ENCODE measurements at regions not wholly inside any gene's neighbourhood (a gene's known extent, or its start where the extent isn't known, plus 50 kb on each side); places are given as distances from the start of the nearest gene placed in this dataset.
"Not testable (repeated sequence)": the region's sequence is repeated elsewhere in the genome, so short reads cannot be mapped to it uniquely, and the experiment has no call there.

DNA sequence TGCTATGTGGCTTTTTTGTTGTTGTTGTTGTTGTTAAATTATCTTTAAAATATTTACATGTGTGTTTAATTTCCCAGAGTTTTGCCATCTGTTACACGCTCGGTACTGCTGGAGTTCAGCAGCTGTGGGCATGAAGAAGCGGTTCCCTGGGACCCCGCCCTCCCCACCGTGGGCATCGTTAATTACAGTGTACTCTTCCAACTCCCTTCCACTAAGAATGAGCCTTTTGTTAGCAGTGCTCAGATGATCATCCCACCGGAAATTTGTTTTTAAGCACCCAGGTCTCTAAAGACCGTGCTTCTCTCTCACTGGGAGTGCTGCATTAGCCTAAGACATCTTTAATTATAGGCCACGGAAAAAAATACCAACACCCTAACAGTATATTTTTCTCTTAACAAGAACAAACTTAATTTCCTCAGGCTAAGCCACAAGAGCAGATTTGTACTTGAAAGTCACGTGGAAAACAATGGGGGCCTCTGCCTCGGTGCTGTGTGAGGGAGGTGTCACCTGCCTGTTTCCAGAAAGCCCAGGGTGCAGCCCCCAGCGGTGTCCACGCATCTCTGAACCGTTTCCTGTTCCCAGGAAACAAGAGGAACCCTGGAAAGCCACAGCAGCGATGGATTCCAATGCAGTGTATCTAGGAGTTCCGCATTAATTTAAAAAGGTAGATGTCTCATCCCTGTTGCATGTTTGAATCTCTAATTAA lies 113.3 kb upstream of the FRMD1 start:
- peak; percentile 49 for DNase-seq

DNA sequence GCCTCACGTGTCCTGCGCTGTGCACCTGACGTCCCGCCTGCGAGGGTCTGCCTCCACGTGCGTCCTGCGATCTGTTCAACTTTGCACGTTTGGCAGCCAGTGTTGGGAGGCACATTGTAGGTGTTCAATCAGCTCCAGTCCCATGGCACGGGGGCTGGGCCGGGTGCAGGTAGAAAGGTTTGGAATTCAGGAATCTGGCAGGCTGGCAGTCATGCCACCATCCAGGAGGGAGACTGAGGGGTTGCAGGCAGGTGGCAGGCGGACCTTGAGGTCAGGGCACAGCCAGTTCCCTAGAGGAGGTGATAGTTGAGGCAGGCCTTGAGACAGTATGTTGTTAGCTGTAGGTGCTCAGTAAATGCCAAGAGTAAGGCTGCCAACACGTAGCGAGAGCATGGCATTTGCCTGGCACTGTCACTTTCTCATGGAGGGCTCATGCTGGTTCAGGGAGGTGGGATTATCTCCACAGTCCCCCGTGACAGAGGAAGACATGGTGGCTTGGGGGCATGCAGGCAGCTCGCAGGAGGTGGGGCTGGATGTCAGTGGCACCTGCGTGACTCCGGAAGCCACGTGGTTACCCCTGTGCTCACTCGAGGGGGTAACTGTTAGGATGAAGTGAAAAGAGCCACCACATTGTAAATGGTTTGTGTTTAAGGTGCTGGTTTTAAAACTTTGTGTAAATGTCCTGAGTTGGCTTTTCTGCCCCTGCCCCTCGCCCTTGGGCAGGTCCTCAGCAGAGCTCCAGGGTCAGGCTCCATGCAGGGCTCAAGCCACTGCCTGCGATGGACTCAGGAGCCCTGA lies 111.8 kb upstream of the FRMD1 start:
- peak; percentile 34 for DNase-seq

DNA sequence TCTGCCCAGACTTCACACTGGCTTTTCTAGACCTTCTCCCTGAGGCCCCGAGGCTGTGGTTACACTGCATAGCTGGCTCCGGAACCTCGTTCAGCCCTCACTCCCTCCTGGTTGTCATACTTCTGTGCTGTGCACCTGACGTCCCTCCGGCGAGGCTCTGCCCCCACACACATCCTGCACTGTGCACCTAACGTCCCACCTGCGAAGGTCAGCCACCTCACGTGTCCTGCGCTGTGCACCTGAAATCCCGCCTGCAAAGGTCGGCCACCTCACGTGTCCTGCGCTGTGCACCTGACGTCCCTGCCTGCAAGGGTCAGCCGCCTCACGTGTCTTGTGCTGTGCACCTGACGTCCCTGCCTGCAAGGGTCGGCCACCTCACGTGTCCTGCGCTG lies 111.0 kb upstream of the FRMD1 start:
- DNase-seq, result peak; percentile 20

DNA sequence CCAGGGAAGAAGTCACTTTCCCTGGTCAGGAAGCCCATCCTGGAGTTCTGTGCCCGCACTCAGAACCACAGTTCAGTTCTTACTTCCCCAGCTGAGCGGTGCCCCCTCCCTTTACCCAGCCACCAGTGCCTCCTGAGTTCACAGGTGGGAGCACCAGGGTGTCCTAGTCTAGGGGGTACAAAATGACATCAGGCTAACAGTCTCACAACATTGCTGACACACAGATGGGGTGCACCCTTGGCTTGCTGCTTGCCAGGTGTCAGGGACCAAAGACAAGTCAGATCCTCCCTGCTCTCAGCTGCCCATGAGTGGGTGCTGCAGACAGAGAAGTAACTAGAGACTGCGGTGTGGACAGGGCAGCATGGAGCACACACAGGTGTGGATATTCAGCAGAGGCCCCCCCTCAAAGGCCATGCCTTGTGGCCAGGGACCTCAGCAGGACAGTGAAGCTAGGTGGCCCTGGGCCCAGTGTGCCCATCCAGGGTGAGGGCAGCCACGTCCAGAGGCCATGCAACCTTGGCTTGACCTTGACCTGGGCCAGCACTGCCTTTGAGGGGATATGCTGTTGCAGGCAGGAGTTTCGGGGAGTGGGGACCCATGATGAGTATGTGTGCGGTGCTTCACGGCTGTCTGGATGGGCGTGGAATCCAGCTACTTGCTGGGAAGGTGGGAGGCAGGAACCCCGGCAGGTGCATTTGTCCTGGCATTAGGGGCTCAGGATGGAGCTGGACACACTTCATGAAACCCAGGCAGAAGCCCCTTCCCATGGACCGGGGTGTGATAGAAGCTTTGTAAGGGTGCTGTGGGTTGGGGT lies 110.4 kb upstream of the FRMD1 start:
- DNase-seq, result peak; percentile 11

DNA sequence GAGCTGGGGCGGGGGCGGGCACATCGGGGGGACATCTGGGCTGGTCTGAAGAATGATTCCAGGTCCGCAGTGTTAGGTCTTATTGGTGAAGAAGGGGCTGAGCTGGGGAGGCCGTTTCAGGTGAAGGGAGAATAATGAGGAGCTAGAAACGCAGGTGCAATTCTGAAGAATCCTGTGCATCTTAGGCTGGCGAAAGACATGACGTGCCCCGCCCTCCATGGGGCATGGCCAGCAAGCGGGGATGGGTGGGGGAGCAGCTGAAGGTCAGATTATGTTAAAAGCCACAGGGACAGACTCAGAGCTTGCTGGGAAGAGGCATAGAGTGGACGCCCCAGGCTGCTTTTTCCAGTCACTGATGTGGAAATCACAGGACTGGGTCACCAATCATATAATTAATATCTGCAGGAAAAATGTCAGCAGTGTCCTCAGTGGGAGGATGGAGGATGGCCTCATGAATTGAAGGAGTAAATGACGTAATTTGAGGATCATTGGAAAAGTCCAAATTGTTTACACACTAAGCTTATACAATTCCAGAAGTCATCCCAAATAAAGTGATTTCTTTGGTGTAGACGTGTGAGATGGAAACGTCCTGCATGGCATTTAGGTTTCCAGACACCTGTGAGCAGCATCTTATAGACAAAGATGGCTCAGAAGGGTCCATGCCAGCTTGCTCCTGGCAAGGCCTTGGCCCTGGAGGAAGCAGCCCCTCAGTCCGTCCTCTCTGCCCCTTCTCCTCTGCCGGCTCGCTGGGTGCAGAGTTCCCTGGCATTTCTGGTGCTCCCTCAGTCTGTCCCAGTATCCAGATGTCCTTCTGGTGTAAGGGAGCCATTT lies 109.6 kb upstream of the FRMD1 start:
- DNase-seq, result peak; percentile 19

DNA sequence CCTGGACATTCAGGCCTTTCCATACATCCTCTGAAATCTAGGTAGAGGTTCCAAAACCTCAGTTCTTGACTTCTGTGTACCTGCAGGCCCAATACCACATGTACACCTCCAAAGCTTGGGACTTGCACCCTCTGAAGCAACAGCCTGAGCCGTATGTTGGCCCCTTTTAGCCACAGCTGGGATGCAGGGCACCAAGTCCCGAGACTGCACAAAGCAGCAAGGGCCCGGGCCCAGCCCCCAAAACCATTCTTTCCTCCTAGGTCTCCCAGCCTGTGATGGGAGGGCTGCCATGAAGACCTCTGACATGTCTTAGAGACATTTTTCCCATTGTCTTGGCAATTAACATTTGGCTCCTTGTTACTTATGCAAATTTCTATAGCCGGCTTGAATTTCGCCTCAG lies 107.4 kb upstream of the FRMD1 start:
- peak; percentile 15 for DNase-seq

DNA sequence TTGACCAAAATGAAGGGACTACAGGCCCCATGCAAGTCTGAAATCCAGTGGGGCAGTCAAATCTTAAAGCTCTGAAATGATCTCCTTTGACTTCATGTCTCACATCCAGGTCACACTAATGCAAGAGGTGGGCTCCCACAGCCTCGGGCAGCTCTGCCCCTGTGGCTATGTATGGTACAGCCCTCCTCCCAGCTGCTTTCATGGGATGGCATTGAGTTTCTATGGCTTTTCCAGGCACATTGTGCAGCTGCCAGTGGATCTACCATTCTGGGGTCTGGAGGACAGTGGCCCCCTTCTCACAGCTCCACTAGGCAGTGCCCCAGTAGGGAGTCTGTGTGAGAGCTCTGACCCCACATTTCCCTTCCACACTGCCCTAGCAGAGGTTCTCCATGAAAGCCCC lies 107.0 kb upstream of the FRMD1 start:
- not testable (repeated sequence) for DNase-seq

DNA sequence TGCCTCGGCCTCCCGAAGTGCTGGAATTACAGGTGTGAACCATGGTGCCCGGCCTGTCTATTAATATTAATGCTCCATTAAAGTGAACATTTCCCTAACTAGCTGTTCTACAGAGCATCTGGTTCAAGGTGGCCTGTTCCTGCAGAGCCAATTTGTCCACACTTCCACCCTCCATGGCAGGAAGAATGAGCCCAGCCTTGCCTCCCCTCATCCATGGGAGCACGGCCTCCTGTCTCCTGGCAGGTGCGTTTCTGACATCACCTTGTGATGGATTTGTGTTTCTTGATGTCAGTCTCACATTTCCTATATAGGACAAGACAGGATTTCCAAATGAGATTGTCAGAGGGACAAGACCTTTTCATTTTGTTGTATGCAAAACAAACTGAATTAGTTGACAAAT lies 105.7 kb upstream of the FRMD1 start:
- no peak for DNase-seq

DNA sequence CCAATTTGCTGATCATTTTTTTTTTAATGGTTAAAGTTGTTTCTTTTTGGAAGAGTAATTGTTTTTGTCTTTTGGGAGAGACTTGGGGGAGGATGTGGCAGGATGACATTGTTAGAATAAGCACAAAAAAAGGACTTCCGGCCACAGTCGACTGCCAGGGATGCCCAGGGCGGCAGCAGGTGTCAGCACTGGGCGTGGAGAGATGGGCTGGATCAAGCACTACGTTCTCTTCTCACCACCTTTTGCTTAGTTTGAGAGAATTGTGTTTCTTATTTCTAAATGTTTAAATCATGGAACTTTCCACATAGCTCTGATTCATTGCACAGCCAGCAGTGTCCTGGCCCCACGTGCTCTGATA lies 104.6 kb upstream of the FRMD1 start:
- DNase-seq, result peak; percentile 34

DNA sequence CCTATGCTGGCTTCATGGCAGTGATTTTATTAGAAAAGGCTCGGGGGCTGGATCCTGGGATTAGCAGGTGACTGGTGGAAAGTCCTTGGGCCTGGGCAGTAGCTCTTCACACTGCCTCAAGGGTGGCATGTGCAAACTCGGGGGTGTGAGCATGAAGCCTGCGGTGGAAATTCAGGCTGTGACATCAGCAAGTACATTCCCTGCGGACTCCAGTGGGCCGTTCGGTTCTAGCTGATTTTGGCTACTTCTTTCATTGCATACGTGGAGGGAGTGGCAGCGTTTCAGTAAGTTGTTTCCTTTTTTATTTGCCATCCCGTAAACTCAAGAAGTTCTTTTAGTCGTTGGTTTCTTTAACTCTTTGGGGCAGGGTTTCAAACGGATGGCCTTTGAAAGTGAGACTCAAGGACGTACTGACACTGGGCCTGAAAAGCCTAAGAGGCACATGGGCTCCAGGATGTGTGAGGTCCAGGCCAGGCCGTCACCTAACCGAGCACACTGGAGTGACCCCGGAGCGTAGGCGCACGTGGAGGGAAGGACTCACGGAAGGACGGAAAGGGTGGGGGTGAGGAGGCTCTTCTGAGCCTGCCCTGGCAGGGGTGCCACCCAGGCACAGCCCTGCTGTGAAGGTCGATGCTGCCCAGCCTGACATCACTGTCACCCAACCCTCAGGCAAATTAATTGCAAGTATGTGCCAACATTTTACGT lies 104.0 kb upstream of the FRMD1 start:
- DNase-seq, result peak; percentile 36

DNA sequence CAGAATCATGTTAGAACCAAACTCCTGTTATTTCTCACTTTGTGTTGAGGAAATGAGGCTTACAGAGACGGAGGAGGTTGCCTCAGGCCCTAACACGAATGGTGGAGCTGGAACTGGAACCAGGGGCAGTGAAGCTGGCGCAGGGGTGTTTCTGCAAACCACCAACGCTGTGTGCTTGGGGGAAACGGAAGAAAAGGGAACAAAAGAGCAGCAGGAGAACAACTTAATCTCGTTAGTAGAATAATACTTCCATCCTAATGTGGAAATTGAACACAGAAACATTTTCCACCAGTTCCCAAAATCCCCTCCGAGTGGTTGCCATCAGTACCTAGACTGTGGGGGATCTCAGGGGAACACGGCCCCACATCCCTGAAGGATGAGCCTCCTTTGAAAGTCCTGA lies 103.4 kb upstream of the FRMD1 start:
- DNase-seq, result no peak

DNA sequence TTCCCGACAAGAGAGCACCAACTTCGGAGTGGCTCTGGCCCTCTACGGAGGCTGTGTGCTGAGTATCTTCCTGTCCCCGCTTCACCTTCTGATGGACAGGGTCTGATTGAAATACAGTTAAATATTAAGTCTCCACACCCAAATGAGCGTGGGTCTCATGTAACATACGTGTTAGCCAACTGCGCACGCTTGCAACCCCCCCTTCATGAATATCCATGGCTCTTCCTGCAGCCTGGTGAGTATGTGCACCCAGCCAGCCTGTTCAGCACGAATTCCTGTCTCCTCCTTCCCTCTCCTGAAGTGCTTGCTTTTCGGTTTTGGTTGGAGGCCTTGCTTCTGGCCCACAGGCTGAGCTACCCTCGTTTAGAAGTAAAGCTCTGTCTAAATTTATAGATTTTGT lies 102.9 kb upstream of the FRMD1 start:
- peak; percentile 31 for DNase-seq

DNA sequence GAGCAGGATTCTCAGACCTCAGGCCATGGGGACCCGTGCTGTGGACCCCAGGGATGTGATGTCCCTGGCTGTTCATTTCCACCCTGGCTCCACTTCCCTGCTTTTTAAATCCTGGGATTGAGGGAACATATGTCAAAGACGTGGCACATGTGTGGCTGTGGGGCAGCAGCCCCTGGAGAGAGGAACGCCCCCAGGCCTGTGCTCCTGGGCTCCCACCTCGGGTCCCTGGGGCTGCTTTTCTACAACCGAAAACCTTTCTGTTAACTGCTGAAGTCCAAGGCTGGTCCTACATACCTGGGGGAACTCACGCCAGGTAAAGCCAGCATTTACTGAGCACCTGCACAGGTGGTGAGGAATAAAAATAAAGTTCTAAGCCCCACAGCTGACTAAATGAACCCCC lies 102.3 kb upstream of the FRMD1 start:
- peak; percentile 19 for DNase-seq

DNA sequence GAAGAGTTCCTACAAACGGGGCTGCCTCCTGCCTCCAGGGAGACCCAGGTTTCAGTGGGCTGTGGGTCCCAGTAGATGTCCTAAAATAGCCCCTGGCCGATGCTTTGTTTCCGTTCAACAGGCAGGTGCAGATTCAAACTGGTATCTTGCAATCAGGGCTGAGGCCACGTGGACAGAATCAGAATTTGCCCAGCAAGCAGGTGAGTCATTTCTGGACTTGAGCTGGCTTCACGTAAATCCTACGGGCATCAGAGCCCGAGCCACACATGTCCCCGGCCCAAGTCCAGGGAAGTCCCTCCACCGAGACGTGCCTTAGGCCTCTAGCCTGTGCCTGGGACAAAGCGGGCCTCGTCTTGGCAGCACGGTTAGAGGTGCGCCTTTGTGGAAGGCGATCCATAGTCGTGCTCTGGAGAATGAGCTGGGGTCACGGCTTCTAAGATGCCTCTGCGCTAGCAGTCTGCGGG lies 101.6 kb upstream of the FRMD1 start:
- DNase-seq, result peak; percentile 23

DNA sequence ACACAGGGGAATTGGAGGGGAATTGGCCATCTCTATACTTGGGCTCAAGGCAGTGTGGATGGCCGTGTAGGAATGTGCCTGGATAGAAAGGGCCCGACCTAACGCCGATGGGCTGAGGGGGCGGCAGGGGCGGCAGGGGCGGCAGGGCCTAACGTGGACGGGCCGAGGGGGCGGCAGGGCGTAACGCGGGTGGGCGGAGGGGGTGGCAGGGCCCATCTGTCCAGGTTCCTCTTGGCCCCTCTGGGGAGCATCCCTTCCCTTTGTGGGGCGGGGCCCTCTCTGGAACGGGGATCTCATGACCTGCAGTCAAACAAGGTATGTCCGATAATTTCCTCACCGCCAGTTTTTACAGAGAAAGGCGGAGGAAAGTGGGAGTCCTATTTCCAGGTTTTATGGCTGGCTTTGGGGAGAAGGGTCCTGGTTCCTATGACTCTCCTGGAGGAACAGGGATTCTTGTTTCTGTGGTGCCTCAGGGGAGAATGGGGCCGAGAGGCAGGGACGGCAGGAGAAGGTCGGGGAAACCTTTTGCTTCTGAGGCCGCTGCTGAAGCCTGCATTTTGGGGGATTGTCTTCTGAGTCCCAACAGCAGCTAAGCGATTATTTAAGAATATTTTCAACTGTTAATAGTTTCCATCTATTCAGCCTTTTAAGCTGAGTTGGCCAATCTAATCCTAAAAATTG lies 100.8 kb upstream of the FRMD1 start:
- DNase-seq, result peak; percentile 7

DNA sequence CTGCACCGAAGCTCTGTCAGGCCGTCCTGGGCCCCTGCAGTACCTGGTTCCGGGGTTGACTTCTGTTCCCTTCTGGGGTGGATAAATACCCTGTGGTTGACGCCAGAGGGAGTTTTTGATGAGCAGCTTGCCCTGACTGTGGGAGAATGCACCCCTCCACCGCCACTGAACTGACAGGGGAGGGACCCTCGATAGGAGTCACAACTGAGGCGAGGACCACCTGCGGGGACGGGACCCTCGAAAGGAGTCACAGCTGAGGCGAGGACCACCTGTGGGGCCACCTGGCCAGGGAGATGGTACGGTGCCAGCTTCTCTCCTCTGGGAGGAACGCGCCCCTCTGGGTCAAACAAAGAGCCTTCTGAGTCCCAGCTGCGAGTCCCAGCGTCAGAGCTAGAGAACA lies 100.1 kb upstream of the FRMD1 start:
- DNase-seq, result peak; percentile 24

DNA sequence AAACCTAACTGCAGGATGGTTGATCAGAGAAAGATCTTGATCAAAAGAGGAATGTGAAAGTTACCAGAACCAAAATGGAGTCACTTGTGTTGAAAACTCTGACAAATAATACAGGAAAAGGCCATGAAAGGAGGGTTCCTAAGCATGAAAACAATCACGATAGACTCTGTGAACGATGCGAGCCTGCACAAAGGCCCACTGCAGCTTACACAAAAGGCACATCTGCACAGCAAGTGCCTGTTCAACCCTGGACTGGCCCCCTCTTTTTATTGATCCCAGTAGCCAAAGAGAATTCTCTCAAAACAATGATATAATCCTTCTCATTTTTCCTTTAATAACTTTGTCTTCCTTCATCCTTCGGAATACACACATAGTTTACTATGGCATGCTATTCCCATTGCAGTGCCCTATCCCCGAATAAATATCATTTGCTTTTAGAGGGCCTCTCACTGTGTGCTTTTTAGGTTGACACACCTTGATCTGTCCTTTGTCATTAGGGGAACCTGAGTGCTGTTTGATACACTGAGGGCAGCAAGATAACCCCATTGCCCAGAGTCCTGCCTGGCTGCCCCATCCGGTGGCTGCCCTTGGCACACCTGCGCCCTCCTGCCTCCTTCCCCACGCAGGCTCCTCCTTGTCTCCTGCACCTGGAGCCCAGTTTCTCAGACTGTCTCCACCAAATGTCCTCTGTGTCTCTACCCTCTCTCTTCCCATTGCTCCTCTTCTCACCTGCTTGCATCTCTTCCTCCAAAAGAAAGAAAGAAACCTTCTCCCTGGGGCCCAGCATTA lies 98.3 kb upstream of the FRMD1 start:
- peak; percentile 31 for DNase-seq

DNA sequence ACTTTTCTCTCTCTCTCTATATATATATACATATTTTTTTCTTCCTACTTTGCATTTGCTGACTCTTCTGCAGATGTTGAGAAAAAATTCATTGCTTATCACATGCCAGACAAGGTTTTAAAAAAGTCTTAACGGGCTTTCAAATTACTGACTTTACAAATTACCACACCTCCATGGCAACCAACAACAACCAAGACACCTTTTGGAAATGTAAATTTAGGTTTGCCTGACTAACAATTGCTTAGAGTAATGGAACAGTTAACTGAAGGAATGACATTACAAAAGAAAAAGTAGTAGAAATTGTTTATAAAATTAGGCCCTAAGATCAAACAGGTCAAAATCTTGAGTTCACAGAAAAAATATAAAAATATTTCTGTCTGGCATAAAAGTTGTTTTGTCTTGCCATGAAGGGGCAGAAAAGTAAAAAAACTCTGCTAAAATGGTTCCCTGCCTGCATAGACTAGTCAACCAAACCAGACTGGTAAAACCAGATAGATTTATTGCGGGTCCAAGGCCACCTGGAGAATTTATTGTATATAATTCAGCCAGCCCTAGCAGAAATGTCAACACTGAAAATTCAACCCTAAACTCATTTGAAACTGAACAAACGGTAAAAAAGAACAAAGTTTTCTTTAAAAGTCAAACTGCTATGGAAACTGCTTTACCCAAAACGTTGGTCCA lies 92.8 kb upstream of the FRMD1 start:
- DNase-seq, result no peak

DNA sequence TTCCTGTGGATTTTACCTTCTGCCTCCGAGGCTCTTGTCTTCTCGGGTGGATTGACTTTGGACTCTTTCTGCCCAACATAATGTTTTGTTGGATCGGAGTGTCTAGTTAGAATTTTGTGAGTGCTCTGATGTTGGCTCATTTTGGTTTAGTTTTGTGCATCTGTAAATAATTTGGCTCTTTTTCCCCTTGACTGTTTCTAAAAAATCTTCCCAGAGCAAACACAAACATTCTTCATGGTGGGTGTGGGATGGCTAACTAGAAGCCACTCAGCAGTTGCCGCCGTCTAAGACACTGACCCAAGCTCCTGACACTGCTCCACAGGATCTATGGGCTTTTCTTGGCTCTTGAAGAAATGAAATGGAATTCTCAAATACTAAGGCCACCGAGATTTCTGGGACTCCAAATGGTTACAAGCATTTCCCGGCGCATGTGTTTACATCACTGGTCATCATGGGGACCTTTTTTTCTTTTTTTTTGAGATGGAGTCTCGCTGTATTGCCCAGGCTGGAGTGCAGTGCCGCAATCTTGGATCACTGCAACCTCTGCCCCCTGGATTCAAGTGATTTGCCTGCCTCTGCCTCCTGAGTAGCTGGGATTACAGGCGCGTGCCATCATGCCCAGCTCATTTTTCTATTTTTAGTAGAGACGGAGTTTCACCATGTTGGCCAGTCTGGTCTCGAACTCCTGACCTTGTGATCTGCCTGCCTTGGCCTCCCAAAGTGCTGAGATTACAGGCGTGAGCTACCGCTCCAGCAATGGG lies 92.0 kb upstream of the FRMD1 start:
- peak; percentile 17 for DNase-seq

Data from right forelimb (tissue), 1 donor.